DND-41 (cell line): ENCODE measurements at regions not wholly inside any gene's neighbourhood (a gene's known extent, or its start where the extent isn't known, plus 50 kb on each side); places are given as distances from the start of the nearest gene placed in this dataset.

Experiments used
- ATAC-seq: fragments of 200-7000 bp; cut with Tn5 transposase; 3 replicates; pipeline ENCODE4 v1.9.1; 2021; ENCODE audit warnings: low read depth; ENCODE audit not compliant: insufficient read depth
- DNase-seq: peaks from one replicate; pipeline ENCODE4 v3.0.0-alpha.2; 2020
- H2AFZ ChIP-seq: 2 replicates; pipeline ENCODE4 v1.6.0; 2012; ENCODE audit warnings: low read depth, low read length
- H3K27ac ChIP-seq: 2 replicates; pipeline ENCODE4 v1.5.1; 2012; ENCODE audit warnings: low read length, inconsistent platforms
- H3K27me3 ChIP-seq: fragments of 200-600 bp; sonication (generic); 2 replicates; pipeline ENCODE4 v1.6.0; 2012; ENCODE audit warnings: low read length, mild to moderate bottlenecking, inconsistent platforms; ENCODE audit not compliant: insufficient read depth, poor library complexity
- H3K36me3 ChIP-seq: 2 replicates; pipeline ENCODE4 v1.5.1; 2012; ENCODE audit warnings: low read length, inconsistent platforms; ENCODE audit not compliant: insufficient read depth
- H3K4me1 ChIP-seq: 2 replicates; pipeline ENCODE4 v1.5.1; 2012; ENCODE audit warnings: mild to moderate bottlenecking, low read length; ENCODE audit not compliant: insufficient read depth
- H3K4me2 ChIP-seq: 2 replicates; pipeline ENCODE4 v1.6.0; 2012; ENCODE audit warnings: mild to moderate bottlenecking, moderate library complexity, low read length, inconsistent platforms; ENCODE audit not compliant: insufficient read depth
- H3K4me3 ChIP-seq, 2 experiments: fragments of 200-600 bp in 1 of 2; shearing (Covaris generic) in 1 of 2; 2 replicates each; pipeline ENCODE4 v1.5.1; 2012 to 2016; ENCODE audit warnings: inconsistent platforms in 2 of 2, low read length in 2 of 2, mild to moderate bottlenecking in 2 of 2, low read depth in 1 of 2, moderate library complexity in 1 of 2
- H3K79me2 ChIP-seq: 2 replicates; pipeline ENCODE4 v1.6.0; 2012; ENCODE audit warnings: low read length, inconsistent platforms; ENCODE audit not compliant: insufficient read depth
- H3K9ac ChIP-seq: 2 replicates; pipeline ENCODE4 v1.6.0; 2012; ENCODE audit warnings: low read depth, mild to moderate bottlenecking, inconsistent platforms, low read length, moderate library complexity
- H3K9me3 ChIP-seq: 2 replicates; pipeline ENCODE4 v1.5.1; 2012; ENCODE audit warnings: low read length, moderate library complexity, mild to moderate bottlenecking, inconsistent platforms; ENCODE audit not compliant: insufficient read depth, severe bottlenecking
- H4K20me1 ChIP-seq: 2 replicates; pipeline ENCODE4 v1.6.0; 2012; ENCODE audit warnings: low read length; ENCODE audit not compliant: insufficient read depth
- EZH2 ChIP-seq: IDR thresholded peaks from 3 replicates; pipeline ENCODE4 v1.6.1; 2012; ENCODE audit warnings: borderline replicate concordance, low read depth, mild to moderate bottlenecking, moderate library complexity, low read length, inconsistent platforms; ENCODE audit not compliant: severe bottlenecking
- TF ChIP-seq, protein P1 (sequence below): IDR thresholded peaks from 2 replicates; pipeline ENCODE4 v1.5.1; 2012; ENCODE audit warnings: borderline replicate concordance, low read length, moderate library complexity, mild to moderate bottlenecking; ENCODE audit not compliant: poor library complexity, severe bottlenecking; ENCODE audit errors: extremely low read depth

DNA sequence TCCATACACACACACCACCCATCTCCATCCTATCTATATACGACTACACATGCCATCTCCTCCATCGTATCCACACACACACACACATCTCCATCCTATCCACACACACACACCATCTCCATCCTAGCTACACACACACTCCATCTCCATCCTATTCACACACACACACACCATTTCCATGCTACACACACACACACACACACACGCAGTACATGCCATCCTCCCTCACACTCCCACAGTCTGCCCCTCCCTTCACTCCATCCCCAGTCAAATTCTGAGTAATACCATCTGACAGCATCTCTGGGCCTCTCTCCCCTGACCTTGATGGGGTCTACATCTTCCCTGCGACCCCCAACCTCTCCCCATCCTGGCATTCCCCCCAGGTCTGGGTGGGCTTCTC, 193.8 kb upstream of the LHX5 start:
- no peaks in the 10 kb centered on the region for H3K9me3 ChIP-seq
- H3K79me2 ChIP-seq, result no peaks in the 10 kb centered on the region
- H3K4me3 ChIP-seq, result no peak overlapping the region
- H3K27ac ChIP-seq, result no peak overlapping the region
- H3K9ac ChIP-seq, result no peak overlapping the region
- no peaks in the 10 kb centered on the region for H3K4me1 ChIP-seq
- H3K36me3 ChIP-seq, result no peaks in the 10 kb centered on the region
- no peak overlapping the region for H3K4me2 ChIP-seq
- DNase-seq, result no peak
- peaks cover 9% of the 10 kb centered on the region for H3K27me3 ChIP-seq
- no peaks in the 10 kb centered on the region for H4K20me1 ChIP-seq
- H2AFZ ChIP-seq, result no peak overlapping the region
- no peak for TF ChIP-seq EZH2
- TF ChIP-seq, protein P1, sequence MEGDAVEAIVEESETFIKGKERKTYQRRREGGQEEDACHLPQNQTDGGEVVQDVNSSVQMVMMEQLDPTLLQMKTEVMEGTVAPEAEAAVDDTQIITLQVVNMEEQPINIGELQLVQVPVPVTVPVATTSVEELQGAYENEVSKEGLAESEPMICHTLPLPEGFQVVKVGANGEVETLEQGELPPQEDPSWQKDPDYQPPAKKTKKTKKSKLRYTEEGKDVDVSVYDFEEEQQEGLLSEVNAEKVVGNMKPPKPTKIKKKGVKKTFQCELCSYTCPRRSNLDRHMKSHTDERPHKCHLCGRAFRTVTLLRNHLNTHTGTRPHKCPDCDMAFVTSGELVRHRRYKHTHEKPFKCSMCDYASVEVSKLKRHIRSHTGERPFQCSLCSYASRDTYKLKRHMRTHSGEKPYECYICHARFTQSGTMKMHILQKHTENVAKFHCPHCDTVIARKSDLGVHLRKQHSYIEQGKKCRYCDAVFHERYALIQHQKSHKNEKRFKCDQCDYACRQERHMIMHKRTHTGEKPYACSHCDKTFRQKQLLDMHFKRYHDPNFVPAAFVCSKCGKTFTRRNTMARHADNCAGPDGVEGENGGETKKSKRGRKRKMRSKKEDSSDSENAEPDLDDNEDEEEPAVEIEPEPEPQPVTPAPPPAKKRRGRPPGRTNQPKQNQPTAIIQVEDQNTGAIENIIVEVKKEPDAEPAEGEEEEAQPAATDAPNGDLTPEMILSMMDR, result no peak
- no peak for ATAC-seq

DNA sequence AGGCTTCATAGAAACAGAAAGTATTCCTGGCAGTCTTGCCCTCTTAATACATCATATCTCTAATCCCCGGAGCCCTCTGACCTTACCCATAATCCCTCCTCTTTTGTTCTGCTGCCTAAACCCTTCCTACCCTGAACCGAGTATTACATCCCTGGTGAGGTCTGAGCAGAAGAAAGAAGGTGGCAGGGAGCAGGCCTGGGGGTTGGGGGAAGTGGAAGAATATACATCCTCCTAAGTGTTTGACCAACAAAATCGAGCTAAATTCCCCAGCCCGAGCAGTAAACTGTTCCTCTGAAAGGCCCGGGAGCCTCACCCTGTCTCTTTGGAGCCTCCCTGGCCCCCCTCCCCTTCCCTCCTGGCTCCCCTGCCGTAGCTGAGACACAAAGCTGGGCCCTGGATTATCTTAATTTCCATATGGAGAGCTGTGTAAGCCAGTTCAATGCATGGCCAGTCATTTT, 192.6 kb upstream of the LHX5 start:
- no peaks in the 10 kb centered on the region for H4K20me1 ChIP-seq
- no peak for TF ChIP-seq EZH2
- TF ChIP-seq, protein P1, result no peak
- H3K36me3 ChIP-seq, result no peaks in the 10 kb centered on the region
- no peak overlapping the region for H3K27ac ChIP-seq
- H3K9ac ChIP-seq, result no peak overlapping the region
- ATAC-seq, result no peak
- H3K4me1 ChIP-seq, result no peaks in the 10 kb centered on the region
- no peak overlapping the region for H3K4me3 ChIP-seq
- no peaks in the 10 kb centered on the region for H3K9me3 ChIP-seq
- no peaks in the 10 kb centered on the region for H3K79me2 ChIP-seq
- H3K4me2 ChIP-seq, result no peak overlapping the region
- H2AFZ ChIP-seq, result no peak overlapping the region
- peaks cover 9% of the 10 kb centered on the region for H3K27me3 ChIP-seq
- no peak for DNase-seq

DNA sequence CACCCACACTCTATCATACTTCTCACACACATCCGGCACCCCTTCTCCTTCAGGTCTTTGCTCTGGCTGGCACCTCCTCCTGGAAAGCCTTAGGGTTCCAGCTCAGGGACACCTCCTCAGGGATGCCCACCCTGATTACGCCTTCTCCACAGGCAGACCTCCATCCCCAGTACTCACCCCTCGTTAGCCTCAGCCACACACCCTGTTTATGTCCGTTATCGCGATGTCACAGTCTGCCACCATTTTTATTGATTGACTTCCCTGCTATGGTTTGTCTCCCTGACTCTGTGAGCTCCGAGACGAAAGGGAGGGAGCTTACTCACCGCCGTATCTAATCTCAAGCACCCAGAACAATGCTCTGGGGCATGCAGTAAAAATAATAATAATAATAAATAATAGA, 191.7 kb upstream of the LHX5 start:
- Histone ChIP-seq H3K4me1 (no peaks in the 10 kb centered on the region), H3K4me3 (no peak overlapping the region), H4K20me1 (no peaks in the 10 kb centered on the region), H3K79me2 (no peaks in the 10 kb centered on the region), H3K36me3 (no peaks in the 10 kb centered on the region), H2AFZ (no peak overlapping the region), H3K27ac (no peak overlapping the region), H3K4me2 (no peak overlapping the region), H3K27me3 (peaks cover 9% of the 10 kb centered on the region), H3K9me3 (no peaks in the 10 kb centered on the region), H3K9ac (no peak overlapping the region)
- no peak for DNase-seq
- no peak for ATAC-seq
- TF ChIP-seq, protein P1, result no peak
- TF ChIP-seq EZH2, result no peak

DNA sequence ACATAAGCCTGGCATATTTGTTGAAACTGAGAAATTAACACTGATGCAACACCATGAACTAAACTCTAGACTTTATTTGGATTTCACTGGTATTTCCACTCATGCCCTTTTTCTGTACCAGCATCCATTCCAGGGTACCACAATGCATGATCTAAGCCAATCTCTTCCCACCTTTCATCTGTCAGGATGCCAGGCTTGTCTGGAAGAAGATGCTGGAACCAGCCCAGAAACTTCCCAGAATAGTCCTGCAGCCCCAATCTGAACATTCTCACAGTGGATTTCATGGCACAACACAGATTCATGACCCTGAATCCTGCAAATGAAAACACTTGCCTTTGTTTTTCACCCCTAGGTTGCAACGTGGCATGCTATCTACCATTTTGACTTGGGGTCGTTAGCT, 189.3 kb upstream of the LHX5 start:
- Histone ChIP-seq H3K4me2 (no peak overlapping the region), H3K9me3 (peaks cover 2% of the 10 kb centered on the region), H3K27me3 (no peaks in the 10 kb centered on the region), H3K4me3 (no peak overlapping the region), H3K27ac (no peak overlapping the region), H4K20me1 (no peaks in the 10 kb centered on the region), H3K36me3 (no peaks in the 10 kb centered on the region), H3K79me2 (no peaks in the 10 kb centered on the region), H2AFZ (no peak overlapping the region), H3K4me1 (no peaks in the 10 kb centered on the region), H3K9ac (no peak overlapping the region)
- ATAC-seq, result no peak
- DNase-seq, result no peak
- TF ChIP-seq, protein P1, result no peak
- no peak for TF ChIP-seq EZH2
